HFFc6 (cell line): ENCODE measurements at regions not wholly inside any gene's neighbourhood (a gene's known extent, or its start where the extent isn't known, plus 50 kb on each side); places are given as distances from the start of the nearest gene placed in this dataset.
A peak's percentile ranks its signal among the peaks of the same experiment; 100 is the strongest.

Source experiments
- DNase-seq: peaks from one replicate; pipeline ENCODE4 v3.0.0-alpha.2; 2018
- H3K27ac Mint-ChIP-seq: 2 replicates; pipeline ENCODE4 v1.8.0; 2020; ENCODE audit warnings: mild to moderate bottlenecking, mixed read lengths
- H3K27me3 Mint-ChIP-seq: 2 replicates; pipeline ENCODE4 v1.8.0; 2021; ENCODE audit warnings: mild to moderate bottlenecking, moderate library complexity, mixed read lengths; ENCODE audit not compliant: insufficient read depth
- H3K36me3 Mint-ChIP-seq: 2 replicates; pipeline ENCODE4 v1.8.0; 2021; ENCODE audit warnings: low read depth, mixed read lengths
- H3K4me1 Mint-ChIP-seq: 2 replicates; pipeline ENCODE4 v1.8.0; 2020; ENCODE audit warnings: low read depth, mixed read lengths
- H3K4me3 Mint-ChIP-seq: 2 replicates; pipeline ENCODE4 v1.8.0; 2020; ENCODE audit warnings: mild to moderate bottlenecking, moderate library complexity, mixed read lengths
- H3K9me3 Mint-ChIP-seq: 2 replicates; pipeline ENCODE4 v1.8.0; 2020; ENCODE audit warnings: mild to moderate bottlenecking, mixed read lengths
- CTCF ChIP-seq: fragments of 200-600 bp; sonication (generic); IDR thresholded peaks from 2 replicates; pipeline ENCODE4 v1.5.0; 2021; ENCODE audit warnings: antibody characterized with exemption, mild to moderate bottlenecking

GRCh38 chr2:145807968-145808367 lies 1288.0 kb upstream of the ZEB2 start:
- H3K27me3 Mint-ChIP-seq = no peaks in the 10 kb centered on the region
- no peak for TF ChIP-seq CTCF
- H3K36me3 Mint-ChIP-seq = no peaks in the 10 kb centered on the region
- H3K27ac Mint-ChIP-seq = no peak overlapping the region
- DNase-seq = peak; percentile 4
- no peaks in the 10 kb centered on the region for H3K9me3 Mint-ChIP-seq
- peaks cover 28% of the 10 kb centered on the region for H3K4me1 Mint-ChIP-seq
- no peak overlapping the region for H3K4me3 Mint-ChIP-seq

GRCh38 chr2:145807554-145807953 lies 1287.6 kb upstream of the ZEB2 start:
- Mint-ChIP-seq H3K9me3 (no peaks in the 10 kb centered on the region), H3K4me3 (no peak overlapping the region), H3K36me3 (no peaks in the 10 kb centered on the region), H3K27ac (no peak overlapping the region), H3K27me3 (no peaks in the 10 kb centered on the region), H3K4me1 (peaks cover 28% of the 10 kb centered on the region)
- TF ChIP-seq CTCF = no peak
- DNase-seq = no peak

- no peaks in the 10 kb centered on the region for H3K9me3 Mint-ChIP-seq
- no peaks in the 10 kb centered on the region for H3K27me3 Mint-ChIP-seq
Measured at GRCh38 chr2:145806546-145806945, 1286.6 kb upstream of the ZEB2 start.

GRCh38 chr2:145802133-145802532 lies 1282.2 kb upstream of the ZEB2 start:
- no peak overlapping the region for H3K27ac Mint-ChIP-seq
- H3K36me3 Mint-ChIP-seq = no peaks in the 10 kb centered on the region
- H3K27me3 Mint-ChIP-seq = peaks cover 5% of the 10 kb centered on the region
- H3K4me3 Mint-ChIP-seq = no peak overlapping the region
- no peaks in the 10 kb centered on the region for H3K9me3 Mint-ChIP-seq
- DNase-seq = no peak
- H3K4me1 Mint-ChIP-seq = peaks cover 10% of the 10 kb centered on the region
- TF ChIP-seq CTCF = no peak

More at GRCh38 chr2:145806546-145806945, 1286.6 kb upstream of the ZEB2 start:
- no peak overlapping the region for H3K27ac Mint-ChIP-seq
- no peak for TF ChIP-seq CTCF
- peaks cover 21% of the 10 kb centered on the region for H3K4me1 Mint-ChIP-seq
- no peaks in the 10 kb centered on the region for H3K36me3 Mint-ChIP-seq
- no peak overlapping the region for H3K4me3 Mint-ChIP-seq
- DNase-seq = no peak

GRCh38 chr2:145801210-145801609 lies 1281.3 kb upstream of the ZEB2 start:
- Mint-ChIP-seq H3K4me1 (peaks cover 9% of the 10 kb centered on the region), H3K27ac (no peak overlapping the region), H3K27me3 (peaks cover 5% of the 10 kb centered on the region), H3K36me3 (no peaks in the 10 kb centered on the region), H3K9me3 (no peaks in the 10 kb centered on the region), H3K4me3 (no peak overlapping the region)
- no peak for DNase-seq
- no peak for TF ChIP-seq CTCF
